ENCODE measurements at regions not wholly inside any gene's neighbourhood (a gene's known extent, or its start where the extent isn't known, plus 50 kb on each side); places are given as distances from the start of the nearest gene placed in this dataset.

DNA sequence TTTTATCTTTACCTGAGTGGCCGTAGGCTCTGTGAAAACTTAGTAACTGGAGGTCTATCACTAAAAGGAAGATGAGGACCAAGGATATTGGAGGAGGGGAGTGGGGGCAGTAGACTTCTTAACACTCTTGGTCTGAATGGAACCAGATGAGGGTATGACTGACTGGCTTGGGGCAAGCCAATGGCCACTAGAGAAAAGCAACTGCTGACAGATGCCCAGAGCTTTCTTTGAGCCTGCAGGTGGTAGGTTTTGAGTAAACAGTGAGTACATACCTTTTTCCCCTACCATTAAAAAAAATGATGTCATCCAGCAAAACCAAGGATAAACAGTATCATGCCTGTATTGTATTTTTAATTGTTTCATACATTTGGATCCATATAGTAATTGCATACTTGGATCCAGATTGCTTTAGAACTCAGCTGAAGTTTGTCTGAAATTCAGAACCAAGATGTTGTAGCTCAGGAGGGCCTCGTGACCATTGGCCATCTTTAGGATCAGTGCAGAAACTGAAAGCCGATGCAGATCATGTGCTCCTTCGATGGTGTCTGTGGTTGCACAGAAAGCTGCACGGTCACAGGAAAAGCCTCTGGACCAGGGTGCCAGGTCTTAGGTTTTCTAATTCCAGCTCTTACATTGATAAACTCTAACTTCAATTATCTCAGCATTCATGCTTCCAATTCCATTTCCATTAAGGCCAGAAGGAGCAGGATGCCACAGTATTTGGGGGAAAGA lies 131.0 kb downstream of the PDGFRA start:
- no peak for DNase-seq (ENCODE audit: insufficient read length, low spot score)
- FAIRE-seq = no peak

DNA sequence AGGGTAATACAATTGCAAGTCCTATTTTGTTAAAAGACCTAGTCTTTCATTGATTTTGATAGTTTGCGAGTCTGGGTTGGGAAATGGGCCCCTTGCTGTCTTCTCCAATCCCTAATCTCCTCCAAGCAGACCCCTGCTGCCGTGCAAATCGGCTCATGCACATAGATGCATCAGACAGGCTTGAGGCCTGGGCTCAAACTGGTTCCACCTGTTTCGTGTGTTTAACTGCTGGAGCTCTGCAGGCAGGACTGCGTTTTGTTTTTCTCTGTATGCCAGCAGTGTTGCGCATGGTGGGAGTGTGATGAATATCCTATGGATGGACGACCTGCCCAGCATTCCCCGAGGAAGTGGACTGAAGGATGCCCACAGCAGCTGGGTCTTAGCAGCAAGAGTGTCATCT lies 133.9 kb downstream of the PDGFRA start:
- DNase-seq (ENCODE audit: insufficient read length, low spot score) (no peak), FAIRE-seq (no peak)

DNA sequence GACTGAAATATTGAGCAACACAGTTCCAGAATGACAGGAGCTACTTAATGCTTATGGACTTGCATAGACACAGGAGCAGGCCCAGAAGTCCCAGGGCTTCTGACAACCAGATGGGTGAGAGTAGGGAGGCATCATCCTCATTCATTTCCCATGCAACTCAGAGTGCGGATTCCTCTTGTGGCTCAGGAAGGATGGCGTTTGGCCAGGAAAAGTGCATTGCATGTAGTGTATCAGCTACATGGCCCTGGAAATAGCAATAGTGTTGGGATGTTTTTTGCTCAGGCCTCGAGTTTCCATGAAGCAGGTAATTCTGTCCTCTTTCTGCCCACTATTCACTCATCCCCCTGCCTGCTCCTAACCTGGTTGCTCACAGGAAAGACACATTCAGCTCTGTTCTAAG lies 136.6 kb downstream of the PDGFRA start:
- no peak for DNase-seq (ENCODE audit: insufficient read length, low spot score)
- FAIRE-seq = no peak

DNA sequence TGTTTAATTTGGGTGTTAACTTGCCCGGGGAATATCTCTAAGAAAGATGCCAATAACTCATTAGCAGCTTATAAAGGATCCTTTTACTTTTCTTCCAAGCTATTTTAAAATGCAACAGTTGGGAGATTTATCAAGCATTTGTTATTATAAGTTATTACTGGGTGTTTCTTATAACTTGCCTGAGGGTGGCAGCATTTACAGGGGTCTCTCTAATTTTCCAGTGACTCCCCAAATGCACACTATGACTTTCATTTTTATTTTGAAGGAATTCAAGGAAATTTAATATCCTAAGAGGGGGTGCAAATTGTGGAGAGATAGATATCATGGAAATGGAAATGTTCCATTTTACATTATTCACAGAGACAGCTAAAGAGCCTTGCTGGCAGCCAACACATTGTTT lies 138.0 kb downstream of the PDGFRA start:
- FAIRE-seq = no peak

DNA sequence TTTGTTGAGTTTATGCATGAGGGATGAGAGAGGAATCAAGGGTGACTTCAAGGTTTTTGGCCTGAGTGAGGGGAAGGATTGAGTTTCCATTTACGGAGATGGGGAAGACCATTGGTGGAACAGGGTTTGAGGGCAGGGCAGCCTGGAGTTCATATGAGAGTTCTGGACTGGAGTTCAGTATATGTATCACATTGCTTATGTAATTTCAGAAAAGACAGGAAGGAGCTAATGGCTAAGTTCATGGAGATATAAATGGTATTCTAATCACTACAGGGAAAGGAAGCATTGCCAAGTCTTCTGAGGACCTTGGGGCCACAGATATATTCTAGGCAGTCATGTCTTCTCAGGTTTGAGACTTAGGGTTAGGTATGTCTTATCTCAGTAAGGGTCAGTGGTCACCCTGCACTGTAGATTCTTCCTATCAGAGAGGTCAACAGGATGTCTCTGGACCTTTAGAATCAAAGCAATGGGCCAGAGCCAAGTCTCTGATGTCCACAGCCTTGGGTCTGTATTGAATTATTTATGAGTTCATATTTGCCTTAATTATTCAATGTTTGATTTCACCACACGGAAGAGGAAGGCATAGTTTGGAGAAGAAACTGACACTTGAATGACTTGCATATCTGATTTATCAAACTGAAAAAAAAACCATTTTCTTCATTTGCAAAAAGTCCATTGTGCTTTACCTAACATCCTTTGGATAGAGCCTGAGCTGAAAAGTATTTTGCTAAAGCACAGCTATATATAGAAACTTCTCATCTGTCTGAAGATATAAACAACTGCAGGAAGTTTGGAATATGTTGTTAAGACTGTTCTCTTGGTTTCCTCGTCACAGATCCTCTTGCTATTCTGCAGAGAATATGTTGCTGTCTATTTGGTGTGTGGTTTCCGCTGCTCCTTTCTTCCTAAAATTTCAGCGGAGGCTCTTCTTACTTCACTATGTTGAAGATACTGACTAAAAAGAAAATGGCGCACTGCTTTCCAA lies 139.5 kb downstream of the PDGFRA start:
- FAIRE-seq (no peak), DNase-seq (ENCODE audit: insufficient read length, low spot score) (no peak)

More for the DNA sequence above, 138.0 kb downstream of the PDGFRA start:
- DNase-seq (ENCODE audit: insufficient read length, low spot score) = no peak

DNA sequence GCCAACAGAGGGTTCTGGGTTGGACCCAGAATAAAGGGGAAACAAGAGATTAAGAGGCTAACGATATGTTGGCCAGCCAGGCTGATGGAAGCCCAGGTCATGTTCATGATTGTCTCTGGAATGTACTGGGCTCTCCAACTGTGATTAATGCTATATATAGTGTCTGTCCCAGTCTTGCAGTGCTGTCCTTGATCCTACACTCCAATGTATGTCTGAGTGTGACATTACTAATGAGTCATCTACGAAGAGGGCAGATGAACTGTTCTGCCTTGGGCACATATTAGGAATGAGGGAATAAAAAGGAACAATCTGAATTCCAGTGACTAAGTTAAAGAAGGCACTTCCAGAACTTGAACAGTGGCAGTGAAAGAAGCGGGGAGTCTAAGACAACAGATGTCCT lies 142.1 kb downstream of the PDGFRA start:
- FAIRE-seq (no peak), DNase-seq (ENCODE audit: insufficient read length, low spot score) (no peak)

DNA sequence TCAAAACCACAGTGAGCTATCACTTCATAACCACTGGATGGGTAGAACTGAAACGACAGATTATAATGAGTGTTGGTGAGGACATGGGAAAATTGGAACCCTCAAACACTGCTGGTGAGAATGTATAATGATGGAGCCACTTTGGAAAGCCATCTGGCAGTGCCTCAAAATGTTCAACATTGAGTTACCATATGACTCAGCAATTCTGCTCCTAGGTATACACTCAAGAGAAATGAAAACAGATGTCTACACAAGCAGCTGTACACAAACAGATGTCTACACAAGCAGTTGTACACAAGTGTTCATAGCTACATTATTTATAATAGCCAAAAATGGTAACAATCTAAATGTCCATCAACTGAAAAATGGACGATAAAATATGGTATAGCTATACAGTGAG lies 143.9 kb downstream of the PDGFRA start:
- DNase-seq (ENCODE audit: insufficient read length, low spot score) = no peak
- no peak for FAIRE-seq

DNA sequence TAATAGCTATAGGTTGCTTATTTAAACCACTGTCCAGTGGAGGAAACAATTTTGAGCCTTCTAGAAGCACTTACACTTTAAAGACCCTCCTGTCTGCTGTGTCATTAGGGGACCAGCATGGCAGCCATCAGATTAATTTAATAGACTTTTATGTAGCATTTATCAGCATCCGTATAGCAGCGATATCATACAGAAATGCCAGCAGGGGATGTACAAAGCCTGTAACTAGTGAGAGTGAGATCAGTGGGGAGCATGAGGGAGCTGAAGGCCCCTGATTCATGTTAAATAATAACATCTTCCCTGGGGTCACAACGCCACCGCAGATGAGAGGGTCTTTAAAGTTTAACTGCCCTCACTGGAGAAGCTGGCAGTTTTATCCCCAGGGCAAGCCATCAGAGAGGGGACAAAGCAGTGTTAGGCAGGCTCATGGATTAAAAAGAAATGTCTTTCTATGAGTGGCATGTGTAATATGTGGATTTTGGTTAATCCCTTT lies 144.7 kb downstream of the PDGFRA start:
- DNase-seq (ENCODE audit: insufficient read length, low spot score) = no peak
- no peak for FAIRE-seq

DNA sequence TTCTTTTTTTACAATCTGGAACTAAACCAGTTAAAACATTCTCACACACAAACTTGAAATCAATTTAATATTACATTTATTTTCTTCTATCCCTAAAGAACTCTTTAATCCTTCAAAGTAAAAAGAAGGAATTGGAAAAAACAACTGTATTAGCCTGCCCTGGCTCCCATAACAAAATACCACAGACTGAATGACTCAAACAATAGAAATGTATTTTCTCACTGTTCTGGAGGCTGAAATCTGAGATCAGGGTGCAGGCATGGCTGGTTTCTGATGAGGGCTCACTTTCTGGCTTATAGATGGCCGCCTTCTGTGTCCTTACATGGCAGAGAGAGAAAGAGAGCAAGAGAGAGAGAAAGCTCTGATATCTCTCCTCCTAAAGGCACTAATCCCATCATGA lies 149.4 kb downstream of the PDGFRA start:
- DNase-seq (ENCODE audit: insufficient read length, low spot score) = no peak
- no peak for FAIRE-seq

DNA sequence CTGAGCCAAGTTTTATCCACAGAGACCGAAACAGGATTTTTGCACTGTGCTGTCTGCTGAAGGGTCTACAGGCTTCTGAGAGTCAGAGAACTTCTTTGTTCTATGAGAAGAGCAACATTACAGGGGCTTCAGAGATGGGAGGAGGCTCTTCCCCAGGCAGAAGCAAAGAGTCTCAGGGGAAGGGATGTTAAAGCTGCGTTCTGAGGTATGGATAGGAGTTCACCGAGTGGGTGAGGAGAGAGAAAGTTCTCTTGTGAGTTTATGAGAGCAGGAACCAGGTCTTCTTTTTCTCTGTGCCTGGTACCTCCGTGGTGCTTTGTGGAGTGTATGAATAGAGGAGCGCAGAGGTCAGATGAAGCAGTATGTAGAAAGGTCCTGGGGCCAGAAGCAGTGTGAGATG lies 155.1 kb downstream of the PDGFRA start:
- no peak for FAIRE-seq

DNA sequence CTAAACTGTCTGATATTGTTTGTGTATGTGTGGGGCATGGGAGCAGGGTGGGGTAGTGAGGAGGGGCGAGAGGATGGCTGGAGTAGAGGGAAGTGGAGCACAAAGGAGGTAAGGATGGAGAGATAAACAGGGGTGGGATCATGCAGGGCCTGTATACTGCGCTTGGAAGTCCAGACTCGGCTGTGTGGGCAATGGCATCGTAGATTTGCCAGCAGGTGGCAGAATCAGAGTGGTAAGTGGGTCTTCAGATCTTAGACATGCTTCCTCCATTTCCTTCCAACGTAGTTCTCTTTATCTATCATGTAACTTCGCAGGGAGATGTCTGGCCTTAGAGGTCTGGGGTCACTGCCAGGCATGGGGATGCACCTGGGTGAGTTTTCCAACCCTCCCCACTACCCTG lies 155.5 kb downstream of the PDGFRA start:
- no peak for FAIRE-seq
- DNase-seq (ENCODE audit: insufficient read length, low spot score) = no peak

More for the DNA sequence above, 155.1 kb downstream of the PDGFRA start:
- DNase-seq (ENCODE audit: insufficient read length, low spot score) = no peak

DNA sequence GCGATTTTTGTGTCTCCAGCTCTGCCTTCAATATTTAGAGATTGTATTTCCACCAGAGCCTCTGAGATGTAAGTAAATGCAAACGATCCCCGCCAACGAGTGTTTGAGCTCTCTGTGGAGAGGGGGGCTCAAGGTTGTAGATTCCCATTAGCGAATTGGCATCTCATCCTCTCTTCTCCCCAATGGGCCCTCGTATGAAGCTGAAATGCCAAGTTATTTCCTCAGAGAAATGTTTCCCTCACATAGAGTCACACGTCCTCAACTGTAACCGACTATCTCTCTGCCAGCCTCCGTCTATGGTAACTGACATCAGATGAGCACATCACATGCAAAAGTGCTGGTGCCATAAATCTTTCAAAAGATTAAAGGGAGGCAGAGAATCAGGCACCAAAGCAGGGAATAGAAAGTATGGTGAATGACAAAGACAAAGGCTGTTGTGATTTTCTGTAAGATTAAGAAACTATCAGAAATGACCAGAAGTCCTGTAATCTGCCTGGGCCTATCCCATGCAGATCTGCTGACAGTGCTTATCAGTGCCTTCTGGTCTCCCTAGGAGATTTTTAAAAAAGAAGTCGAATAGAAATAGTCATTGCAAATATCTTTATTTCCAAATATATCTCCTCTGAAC lies 157.1 kb downstream of the PDGFRA start:
- no peak for FAIRE-seq
- no peak for DNase-seq (ENCODE audit: insufficient read length, low spot score)

DNA sequence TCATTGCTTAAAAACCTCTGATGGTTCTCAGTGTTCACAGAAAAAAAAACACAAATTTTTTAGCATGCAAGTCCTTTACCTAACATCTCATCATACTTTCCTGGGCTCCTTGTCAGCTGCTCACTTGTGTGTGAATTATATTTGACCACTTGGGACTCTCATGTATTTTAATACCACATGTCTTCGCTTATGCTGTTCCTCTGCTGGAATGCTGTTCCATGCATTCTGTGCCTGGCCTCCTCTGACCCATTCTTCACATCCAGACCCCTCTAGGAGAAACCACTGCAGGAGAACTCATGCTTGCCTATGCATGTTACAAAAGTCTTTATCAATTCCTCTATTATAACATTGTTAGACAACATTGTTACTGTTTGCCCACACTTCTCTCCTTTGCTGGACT lies 157.6 kb downstream of the PDGFRA start:
- FAIRE-seq (no peak), DNase-seq (ENCODE audit: insufficient read length, low spot score) (no peak)

DNA sequence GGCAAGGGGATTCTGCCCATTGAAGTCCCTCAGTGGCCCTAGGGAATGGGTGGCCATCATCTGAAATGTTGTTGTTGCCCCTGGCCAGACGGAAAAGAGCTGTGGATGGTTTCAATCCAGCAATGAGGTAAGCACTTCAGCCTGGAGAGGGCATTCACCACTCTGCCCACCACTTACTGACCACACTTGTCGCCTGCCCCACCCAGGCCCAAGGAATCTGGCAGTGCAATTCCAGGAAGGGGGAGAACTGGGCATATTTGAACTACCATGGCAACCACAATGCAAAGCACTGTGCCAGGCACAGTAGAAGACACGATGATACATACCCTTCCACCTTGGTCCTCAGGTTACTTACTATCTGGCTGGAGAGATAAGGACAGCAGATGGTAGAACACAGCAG lies 161.6 kb downstream of the PDGFRA start:
- DNase-seq (ENCODE audit: insufficient read length, low spot score) (no peak), FAIRE-seq (no peak)

DNA sequence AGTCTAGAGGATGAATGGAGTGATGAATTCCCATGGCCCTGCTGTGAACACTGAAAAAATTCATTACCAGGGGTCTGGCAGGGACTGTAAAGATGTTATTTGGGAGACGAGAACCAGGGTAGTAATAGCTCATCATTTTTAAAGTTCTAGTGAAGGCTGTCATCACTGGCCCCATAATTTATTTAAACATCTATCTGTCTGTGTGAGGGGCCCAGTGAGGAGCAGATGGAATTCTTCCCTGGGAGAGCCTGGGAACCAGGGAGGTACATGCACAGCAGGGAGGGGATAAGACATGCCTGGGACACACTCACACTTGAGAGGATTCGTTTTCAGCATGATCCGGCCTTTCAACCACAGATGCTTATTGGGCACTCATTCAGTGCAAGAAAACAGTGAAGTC lies 162.0 kb downstream of the PDGFRA start:
- FAIRE-seq = no peak

DNA sequence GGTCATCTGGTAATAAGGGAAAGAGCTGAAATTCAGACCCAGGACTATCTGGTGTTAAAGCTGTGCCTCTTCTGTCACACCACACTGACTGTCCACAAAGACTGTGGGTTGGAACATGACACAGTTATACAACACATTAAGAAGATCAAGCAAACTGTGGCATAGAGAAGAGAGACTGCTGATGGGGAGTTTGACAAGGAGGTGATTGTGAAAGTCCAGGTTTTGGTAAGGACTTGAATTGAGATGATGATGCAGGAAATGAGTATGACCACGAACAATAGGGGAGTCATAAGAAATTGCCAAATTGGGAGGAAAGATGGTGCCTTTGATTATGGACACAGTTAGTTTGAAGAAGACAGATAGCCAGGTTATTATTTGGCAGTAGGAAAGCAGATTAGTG lies 163.4 kb downstream of the PDGFRA start:
- FAIRE-seq = no peak
- no peak for DNase-seq (ENCODE audit: insufficient read length, low spot score)

More for the DNA sequence above, 162.0 kb downstream of the PDGFRA start:
- DNase-seq (ENCODE audit: insufficient read length, low spot score) = no peak

DNA sequence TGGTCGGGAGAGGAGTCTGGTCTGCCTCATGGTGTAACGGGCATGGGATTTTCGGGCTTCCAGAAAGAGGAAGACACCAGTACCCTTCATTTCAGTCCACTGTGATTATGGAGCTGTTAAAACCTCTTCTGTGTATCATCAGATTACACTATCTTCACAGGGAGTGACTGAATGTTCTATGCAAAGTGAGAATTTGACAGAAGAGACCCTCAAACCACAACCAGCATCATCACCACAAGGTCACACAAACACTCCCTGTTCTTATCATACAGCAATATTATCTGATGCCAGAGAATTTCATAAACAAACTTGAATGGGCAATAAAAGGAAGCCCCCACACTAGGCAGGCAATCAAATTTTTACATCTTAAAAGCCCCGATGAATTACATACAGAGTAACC lies 164.2 kb downstream of the PDGFRA start:
- DNase-seq (ENCODE audit: insufficient read length, low spot score) = no peak
- FAIRE-seq = no peak

DNA sequence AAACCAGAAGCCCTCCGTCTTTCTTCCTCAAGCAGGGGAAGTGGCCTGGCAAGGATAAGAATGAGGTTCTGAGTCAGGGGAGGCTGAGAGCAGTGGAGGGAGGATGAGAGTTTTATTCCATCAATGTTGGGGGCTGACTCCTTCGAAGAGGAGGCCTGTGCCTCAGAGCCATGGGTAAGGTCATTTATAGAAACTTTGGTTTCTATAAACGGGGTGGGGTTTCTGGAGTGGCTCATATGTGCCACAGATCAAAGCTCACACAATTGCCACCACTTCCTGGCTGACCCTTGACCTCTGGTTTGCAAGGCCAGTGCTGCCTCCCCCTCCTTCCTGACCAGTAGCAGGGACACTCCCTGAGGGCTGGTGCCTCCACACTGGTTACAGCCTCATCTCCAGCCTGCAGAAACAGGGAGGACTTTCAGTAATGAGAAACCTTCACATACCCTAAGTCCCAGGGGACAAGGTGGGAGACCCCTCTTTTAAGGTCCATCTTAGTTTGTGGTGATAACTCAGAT lies 166.0 kb downstream of the PDGFRA start:
- no peak for DNase-seq (ENCODE audit: insufficient read length, low spot score)
- FAIRE-seq = no peak

DNA sequence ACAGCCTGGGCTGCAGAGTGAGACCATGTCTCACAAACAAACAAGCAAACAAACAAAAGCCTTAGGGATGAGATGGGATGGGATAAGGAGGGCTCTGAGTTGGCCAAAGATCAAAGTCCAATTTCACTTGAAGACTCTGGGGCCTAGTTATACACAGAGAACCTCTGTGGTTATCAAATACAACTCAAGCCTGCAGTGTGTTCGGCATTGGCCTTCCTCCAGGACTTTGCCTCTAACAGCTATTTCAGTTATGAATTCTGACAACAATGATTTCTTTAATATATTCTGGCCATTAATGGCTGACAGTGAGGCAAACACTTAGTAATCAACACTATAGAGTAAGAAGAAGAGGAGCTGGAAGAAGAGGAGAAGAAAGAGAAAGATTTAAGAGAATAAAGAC lies 171.1 kb downstream of the PDGFRA start:
- FAIRE-seq = no peak
- DNase-seq (ENCODE audit: insufficient read length, low spot score) = no peak

DNA sequence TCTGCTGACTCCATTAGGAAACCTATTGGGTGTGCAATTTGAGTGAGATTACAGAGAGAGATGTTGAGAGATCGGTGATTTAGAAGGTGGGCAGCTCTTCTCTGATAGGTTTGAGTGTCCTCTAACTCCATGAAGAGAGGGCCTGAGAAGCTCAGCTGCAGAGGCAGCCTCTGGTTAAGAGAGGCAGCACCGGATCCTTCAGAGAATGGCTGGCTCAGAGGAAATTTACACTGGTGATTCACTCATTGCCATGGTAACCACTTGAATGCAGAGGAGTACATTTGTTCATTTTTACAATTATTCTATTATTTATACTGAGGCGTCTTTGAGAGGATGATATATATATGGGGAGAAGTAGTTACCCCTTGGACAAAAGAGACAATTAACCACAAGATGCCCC lies 171.7 kb downstream of the PDGFRA start:
- DNase-seq (ENCODE audit: insufficient read length, low spot score) (no peak), FAIRE-seq (no peak)

DNA sequence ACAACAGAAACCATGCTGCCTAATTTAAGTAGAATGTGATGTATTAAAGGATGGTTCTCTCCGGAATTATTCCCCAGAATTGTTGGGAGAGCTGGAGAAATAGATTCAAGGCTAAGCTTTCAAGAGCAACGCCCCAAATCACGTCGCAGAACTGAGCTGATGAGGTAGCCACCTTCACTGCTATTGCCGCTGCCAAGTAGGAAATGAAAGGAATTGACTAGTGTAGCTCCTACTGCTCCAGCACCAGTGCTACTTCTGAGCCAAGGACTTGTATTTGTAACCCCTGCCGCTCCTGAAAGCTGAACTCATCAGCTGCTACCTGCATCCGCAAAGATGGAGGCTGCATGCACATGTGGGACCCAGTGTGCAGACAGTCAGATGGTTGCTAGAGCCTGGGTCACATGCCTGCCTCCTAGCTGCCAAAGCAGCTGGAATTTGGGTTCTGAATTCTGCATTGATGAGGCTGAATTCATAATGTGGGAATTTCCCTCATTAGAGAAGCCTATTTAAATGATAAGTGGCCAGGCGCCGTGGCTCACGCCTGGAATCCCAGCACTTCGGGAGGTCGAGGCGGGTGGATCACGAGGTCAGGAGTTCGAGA lies 173.9 kb downstream of the PDGFRA start:
- DNase-seq (ENCODE audit: insufficient read length, low spot score) (no peak), FAIRE-seq (no peak)
